ENCODE measurements at regions not wholly inside any gene's neighbourhood (a gene's known extent, or its start where the extent isn't known, plus 50 kb on each side); places are given as distances from the start of the nearest gene placed in this dataset.

- no peak for TF ChIP-seq CTCF (IDR thresholded peaks at IDR 0.05)
- no peak for TF ChIP-seq POLR2A (IDR thresholded peaks at IDR 0.05)
- TF ChIP-seq POLR2AphosphoS5 (IDR thresholded peaks at IDR 0.05) = no peak
These were observed 187.9 kb upstream of the TSHZ3 start for GRCh38 chr19:31537136-31537535.

Data from gastroesophageal sphincter (tissue), 3 donors.